Peyer's patch (tissue), 4 donors: ENCODE measurements at regions not wholly inside any gene's neighbourhood (a gene's known extent, or its start where the extent isn't known, plus 50 kb on each side); places are given as distances from the start of the nearest gene placed in this dataset.

Experiments
- POLR2A ChIP-seq, 2 donors: fragments of 450-650 bp; IDR thresholded peaks; one replicate each; pipeline ENCODE4 v1.5.1; 2017; ENCODE audit warnings: antibody characterized with exemption in 2 of 2, mild to moderate bottlenecking in 2 of 2, moderate library complexity in 2 of 2
- TF ChIP-seq, protein P1 (sequence below), 6 experiments: fragments of 450-650 bp in 4 of 6; fragments of 200-600 bp in 2 of 6; sonication (generic) in 1 of 6; IDR thresholded peaks; one replicate each; pipeline ENCODE4 v1.5.1; 2017 to 2019; ENCODE audit warnings: antibody characterized with exemption in 6 of 6, mild to moderate bottlenecking in 3 of 6, moderate library complexity in 1 of 6

DNA sequence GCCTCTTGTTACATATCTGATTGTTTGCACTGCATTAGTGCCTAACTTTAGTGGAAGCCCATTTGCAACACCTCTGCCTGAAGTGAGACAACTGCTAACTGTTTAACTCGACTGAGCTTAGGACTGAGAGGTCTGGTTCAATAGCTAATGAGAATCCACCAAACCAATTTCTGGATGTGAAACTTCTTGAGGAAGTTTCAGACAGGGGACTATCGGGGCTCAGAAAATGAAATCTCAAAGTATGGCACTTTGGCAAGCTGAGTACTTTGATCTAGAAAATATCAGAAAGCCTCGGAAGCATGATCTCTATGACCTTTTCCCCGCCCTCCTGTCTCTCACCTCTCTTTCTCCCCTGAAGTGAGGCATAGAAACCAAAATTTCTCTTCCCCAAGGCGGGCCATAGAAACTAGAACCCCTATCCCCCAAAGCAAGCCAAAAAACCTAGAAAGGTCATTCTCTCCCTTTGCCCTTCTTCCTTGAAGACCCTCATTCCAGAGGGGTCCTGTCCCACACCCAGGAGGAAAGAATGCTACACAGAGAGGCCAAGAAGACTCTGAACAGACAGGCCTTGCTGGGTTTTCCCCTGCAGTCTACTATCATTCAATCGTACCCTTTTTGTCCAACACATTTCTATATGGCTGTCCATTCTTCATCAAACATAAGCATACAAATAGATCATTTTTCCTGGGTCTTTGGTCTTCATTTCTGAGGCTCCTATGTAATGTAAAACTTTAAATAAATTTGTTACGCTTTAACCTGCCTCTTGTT, 69.6 kb upstream of the CREB1 start:
- TF ChIP-seq POLR2A (IDR thresholded peaks at IDR 0.05), result no peak
- TF ChIP-seq, protein P1, sequence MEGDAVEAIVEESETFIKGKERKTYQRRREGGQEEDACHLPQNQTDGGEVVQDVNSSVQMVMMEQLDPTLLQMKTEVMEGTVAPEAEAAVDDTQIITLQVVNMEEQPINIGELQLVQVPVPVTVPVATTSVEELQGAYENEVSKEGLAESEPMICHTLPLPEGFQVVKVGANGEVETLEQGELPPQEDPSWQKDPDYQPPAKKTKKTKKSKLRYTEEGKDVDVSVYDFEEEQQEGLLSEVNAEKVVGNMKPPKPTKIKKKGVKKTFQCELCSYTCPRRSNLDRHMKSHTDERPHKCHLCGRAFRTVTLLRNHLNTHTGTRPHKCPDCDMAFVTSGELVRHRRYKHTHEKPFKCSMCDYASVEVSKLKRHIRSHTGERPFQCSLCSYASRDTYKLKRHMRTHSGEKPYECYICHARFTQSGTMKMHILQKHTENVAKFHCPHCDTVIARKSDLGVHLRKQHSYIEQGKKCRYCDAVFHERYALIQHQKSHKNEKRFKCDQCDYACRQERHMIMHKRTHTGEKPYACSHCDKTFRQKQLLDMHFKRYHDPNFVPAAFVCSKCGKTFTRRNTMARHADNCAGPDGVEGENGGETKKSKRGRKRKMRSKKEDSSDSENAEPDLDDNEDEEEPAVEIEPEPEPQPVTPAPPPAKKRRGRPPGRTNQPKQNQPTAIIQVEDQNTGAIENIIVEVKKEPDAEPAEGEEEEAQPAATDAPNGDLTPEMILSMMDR (IDR thresholded peaks at IDR 0.05), result no peak
